ENCODE measurements at regions not wholly inside any gene's neighbourhood (a gene's known extent, or its start where the extent isn't known, plus 50 kb on each side); places are given as distances from the start of the nearest gene placed in this dataset.

GRCh38 chr6:156575361-156575760 is 201.8 kb upstream of the ARID1B start:
- TF ChIP-seq CTCF (conservative IDR thresholded peaks at IDR 0.05; ENCODE audit: low read length) = no peak
- TF ChIP-seq EZH2phosphoT487 (IDR thresholded peaks at IDR 0.05; ENCODE audit: borderline replicate concordance, low read depth, low read length) = no peak
- BruUV-seq (replicated peaks) = no TSS peak
- Histone ChIP-seq H3K4me1 (ENCODE audit: insufficient read depth, low read length, poor library complexity, severe bottlenecking) (no peaks in the 10 kb centered on the region), H3K4me3 (ENCODE audit: low read depth, low read length, poor library complexity, severe bottlenecking) (no peak overlapping the region), H3K79me2 (ENCODE audit: insufficient read depth, low read depth, low read length) (no peaks in the 10 kb centered on the region), H2AFZ (ENCODE audit: low read length) (no peak overlapping the region), H4K20me1 (ENCODE audit: insufficient read depth, low read length) (no peaks in the 10 kb centered on the region), H3K9me3 (ENCODE audit: low read length) (peaks cover 41% of the 10 kb centered on the region), H3K27ac (ENCODE audit: low read depth, low read length, poor library complexity, severe bottlenecking) (no peak overlapping the region), H3K9me2 (ENCODE audit: insufficient read depth, low read length) (no peaks in the 10 kb centered on the region), H3K36me3 (ENCODE audit: insufficient read depth, low read length) (no peaks in the 10 kb centered on the region; the same call in 1 of the 2 replicates), H3K4me2 (ENCODE audit: low read length) (no peak overlapping the region)
- CTCF ChIA-PET (ENCODE audit: unreplicated experiment) = no interaction called here
- DNase-seq (ENCODE audit: low spot score) = no peak
- POLR2A ChIA-PET = no interaction called here
- intact Hi-C loops (cut with micrococcal nuclease; ENCODE audit: unreplicated experiment) = no loop called here

GRCh38 chr6:156564807-156565149 is 212.4 kb upstream of the ARID1B start:
- CTCF ChIA-PET (ENCODE audit: unreplicated experiment) = interaction anchor here (0.5 kb wide), 1 partner anchor 214 kb away, joined by 5 read pairs; no protein-coding TSS in a partner anchor
- TF ChIP-seq CTCF (conservative IDR thresholded peaks at IDR 0.05; ENCODE audit: low read length) (no peak), EZH2phosphoT487 (IDR thresholded peaks at IDR 0.05; ENCODE audit: borderline replicate concordance, low read depth, low read length) (no peak)
- intact Hi-C loops (cut with micrococcal nuclease; ENCODE audit: unreplicated experiment) = loop anchor here (1.0 to 10.0 kb wide), 11 partner anchors 72 to 709 kb away; partner anchors contain the start of gene ARID1B

GRCh38 chr6:156564127-156564806 is 212.9 kb upstream of the ARID1B start:
- ChIA-PET CTCF (ENCODE audit: unreplicated experiment) (interaction anchor here (0.5 kb wide), 1 partner anchor 214 kb away, joined by 5 read pairs; no protein-coding TSS in a partner anchor), POLR2A (interaction anchor here (0.6 to 1.0 kb wide), 12 partner anchors 14 to 460 kb away, joined by 3 to 5 read pairs (median 3); no protein-coding TSS in a partner anchor)
- peak; percentile 89 for DNase-seq (ENCODE audit: low spot score)
- peak overlapping the region; percentile 57 for H3K27ac ChIP-seq (ENCODE audit: low read depth, low read length, poor library complexity, severe bottlenecking)
- no peaks in the 10 kb centered on the region; the same call in 1 of the 2 replicates for H3K36me3 ChIP-seq (ENCODE audit: insufficient read depth, low read length)
- H3K79me2 ChIP-seq (ENCODE audit: insufficient read depth, low read depth, low read length) = no peaks in the 10 kb centered on the region
- H3K4me1 ChIP-seq (ENCODE audit: insufficient read depth, low read length, poor library complexity, severe bottlenecking) = peaks cover 23% of the 10 kb centered on the region
- TF ChIP-seq EZH2phosphoT487 (IDR thresholded peaks at IDR 0.05; ENCODE audit: borderline replicate concordance, low read depth, low read length) = no peak
- TF ChIP-seq CTCF (conservative IDR thresholded peaks at IDR 0.05; ENCODE audit: low read length) = peak; percentile 100
- H3K9me2 ChIP-seq (ENCODE audit: insufficient read depth, low read length) = no peaks in the 10 kb centered on the region
- H4K20me1 ChIP-seq (ENCODE audit: insufficient read depth, low read length) = no peaks in the 10 kb centered on the region
- peak overlapping the region; percentile 57 for H3K4me2 ChIP-seq (ENCODE audit: low read length)
- peak overlapping the region; percentile 62; the same call in 1 of the 2 replicates for H2AFZ ChIP-seq (ENCODE audit: low read length)
- intact Hi-C loops (cut with micrococcal nuclease; ENCODE audit: unreplicated experiment) = loop anchor here (1.0 to 10.0 kb wide), 11 partner anchors 72 to 709 kb away; partner anchors contain the start of gene ARID1B
- BruUV-seq (replicated peaks) = no TSS peak
- H3K9me3 ChIP-seq (ENCODE audit: low read length) = peaks cover 16% of the 10 kb centered on the region; the same call in 1 of the 2 replicates
- H3K4me3 ChIP-seq (ENCODE audit: low read depth, low read length, poor library complexity, severe bottlenecking) = peak overlapping the region; percentile 25

More at GRCh38 chr6:156564807-156565149, 212.4 kb upstream of the ARID1B start:
- Histone ChIP-seq H3K4me3 (ENCODE audit: low read depth, low read length, poor library complexity, severe bottlenecking) (no peak overlapping the region), H3K9me2 (ENCODE audit: insufficient read depth, low read length) (no peaks in the 10 kb centered on the region), H3K4me1 (ENCODE audit: insufficient read depth, low read length, poor library complexity, severe bottlenecking) (peaks cover 23% of the 10 kb centered on the region), H4K20me1 (ENCODE audit: insufficient read depth, low read length) (no peaks in the 10 kb centered on the region), H2AFZ (ENCODE audit: low read length) (no peak overlapping the region), H3K36me3 (ENCODE audit: insufficient read depth, low read length) (no peaks in the 10 kb centered on the region; the same call in 1 of the 2 replicates), H3K4me2 (ENCODE audit: low read length) (0 out of 2 replicates have a peak overlapping the region, but pooled peaks have one; percentile 8), H3K27ac (ENCODE audit: low read depth, low read length, poor library complexity, severe bottlenecking) (no peak overlapping the region), H3K9me3 (ENCODE audit: low read length) (peaks cover 14% of the 10 kb centered on the region; the same call in 1 of the 2 replicates), H3K79me2 (ENCODE audit: insufficient read depth, low read depth, low read length) (no peaks in the 10 kb centered on the region)
- no peak for DNase-seq (ENCODE audit: low spot score)
- POLR2A ChIA-PET = no interaction called here
- BruUV-seq (replicated peaks) = no TSS peak

All from OCI-LY7 (cell line).